SU-DHL-6 (cell line): ENCODE measurements at regions not wholly inside any gene's neighbourhood (a gene's known extent, or its start where the extent isn't known, plus 50 kb on each side); places are given as distances from the start of the nearest gene placed in this dataset.

ENCODE experiments used
- H2AFZ ChIP-seq: fragments of 200-600 bp; sonication (generic); 2 replicates; pipeline ENCODE4 v1.6.1; 2014; ENCODE audit warnings: low read depth, mild to moderate bottlenecking, moderate library complexity, mixed read lengths, antibody characterized with exemption, low read length; ENCODE audit not compliant: severe bottlenecking
- H3F3A ChIP-seq: fragments of 200-600 bp; shearing (Covaris generic); 2 replicates; pipeline ENCODE4 v1.6.0; 2016; ENCODE audit warnings: antibody characterized with exemption, mild to moderate bottlenecking; ENCODE audit not compliant: insufficient read depth
- H3K27ac ChIP-seq: fragments of 200-600 bp; sonication (generic); 2 replicates; pipeline ENCODE4 v1.5.1; 2016; ENCODE audit warnings: low read depth, mild to moderate bottlenecking, low read length, moderate library complexity, mixed read lengths
- H3K27me3 ChIP-seq: fragments of 200-600 bp; sonication (generic), shearing (Covaris generic); 2 replicates; pipeline ENCODE4 v1.6.0; 2014; ENCODE audit warnings: mild to moderate bottlenecking, low read length
- H3K36me3 ChIP-seq: fragments of 200-600 bp; sonication (generic); 2 replicates; pipeline ENCODE4 v1.6.1; 2014; ENCODE audit warnings: mild to moderate bottlenecking, low read length, mixed read lengths
- H3K4me2 ChIP-seq: fragments of 300-600, 200-600 bp; shearing (Covaris generic), sonication (generic); 2 replicates; pipeline ENCODE4 v1.6.0; 2014; ENCODE audit warnings: low read length, low read depth, mild to moderate bottlenecking; ENCODE audit not compliant: poor library complexity, severe bottlenecking
- H3K4me3 ChIP-seq: fragments of 200-600 bp; sonication (generic); 2 replicates; pipeline ENCODE4 v1.5.1; 2014; ENCODE audit warnings: antibody characterized with exemption, low read length, mild to moderate bottlenecking, mixed read lengths; ENCODE audit not compliant: insufficient read depth, poor library complexity, severe bottlenecking
- H3K79me2 ChIP-seq: fragments of 200-600 bp; sonication (generic); 2 replicates; pipeline ENCODE4 v1.6.1; 2014; ENCODE audit warnings: mild to moderate bottlenecking, low read length, moderate library complexity; ENCODE audit not compliant: insufficient read depth
- H3K9ac ChIP-seq: fragments of 200-600 bp; sonication (generic); 2 replicates; pipeline ENCODE4 v1.7.0; 2014; ENCODE audit warnings: mild to moderate bottlenecking, low read length
- H3K9me2 ChIP-seq: fragments of 200-600 bp; sonication (generic); replicated peaks from 2 replicates; pipeline ENCODE4 v1.6.1; 2014; ENCODE audit warnings: low read length; ENCODE audit not compliant: insufficient read depth
- H3K9me3 ChIP-seq: fragments of 200-600 bp; sonication (generic); 2 replicates; pipeline ENCODE4 v1.6.1; 2014; ENCODE audit warnings: low read length, mixed read lengths; ENCODE audit not compliant: insufficient read depth
- H4K20me1 ChIP-seq: fragments of 200-600 bp; sonication (generic); 2 replicates; pipeline ENCODE4 v1.6.1; 2014; ENCODE audit warnings: low read depth, mild to moderate bottlenecking, antibody characterized with exemption, low read length, moderate library complexity, mixed read lengths
- CTCF ChIP-seq: fragments of 200-600 bp; sonication (generic); IDR thresholded peaks from one replicate; pipeline ENCODE4 v1.5.1; 2017; ENCODE audit warnings: antibody characterized with exemption, mild to moderate bottlenecking, low read length, moderate library complexity; ENCODE audit not compliant: insufficient read depth, poor library complexity, severe bottlenecking
- EZH2phosphoT487 ChIP-seq: fragments of 200-600 bp; sonication (generic), shearing (Covaris generic); conservative IDR thresholded peaks from 2 replicates; pipeline ENCODE4 v1.6.1; 2018; ENCODE audit warnings: mild to moderate bottlenecking, antibody characterized with exemption, low read length, moderate library complexity, mixed read lengths

- Histone ChIP-seq H3K4me2 (no peak overlapping the region), H3K27me3 (no peaks in the 10 kb centered on the region), H3K4me3 (no peak overlapping the region), H3K79me2 (no peaks in the 10 kb centered on the region), H3K36me3 (no peaks in the 10 kb centered on the region), H3F3A (no peaks in the 10 kb centered on the region), H3K9me2 (no peaks in the 10 kb centered on the region), H3K27ac (no peak overlapping the region), H4K20me1 (no peaks in the 10 kb centered on the region), H3K9ac (no peak overlapping the region), H3K9me3 (no peaks in the 10 kb centered on the region), H2AFZ (no peak overlapping the region)
- TF ChIP-seq EZH2phosphoT487: no peak
- no peak for TF ChIP-seq CTCF
Measured at GRCh38 chr20:19104186-19104585, 108.3 kb upstream of the SLC24A3 start.

GRCh38 chr20:19108155-19108554 lies 104.3 kb upstream of the SLC24A3 start:
- no peak overlapping the region for H3K27ac ChIP-seq
- no peaks in the 10 kb centered on the region for H3K9me3 ChIP-seq
- no peak overlapping the region for H3K4me2 ChIP-seq
- no peak overlapping the region for H3K9ac ChIP-seq
- H3K9me2 ChIP-seq: no peaks in the 10 kb centered on the region
- TF ChIP-seq EZH2phosphoT487 (no peak), CTCF (no peak)
- no peaks in the 10 kb centered on the region for H3K36me3 ChIP-seq
- H3F3A ChIP-seq: no peaks in the 10 kb centered on the region
- no peaks in the 10 kb centered on the region for H4K20me1 ChIP-seq
- no peaks in the 10 kb centered on the region for H3K79me2 ChIP-seq
- no peak overlapping the region for H2AFZ ChIP-seq
- no peaks in the 10 kb centered on the region for H3K27me3 ChIP-seq
- H3K4me3 ChIP-seq: no peak overlapping the region

GRCh38 chr20:19110285-19110684 lies 102.2 kb upstream of the SLC24A3 start:
- no peak overlapping the region for H3K9ac ChIP-seq
- H3K27me3 ChIP-seq: no peaks in the 10 kb centered on the region
- no peaks in the 10 kb centered on the region for H3K9me2 ChIP-seq
- H3K9me3 ChIP-seq: no peaks in the 10 kb centered on the region
- no peak overlapping the region for H3K4me3 ChIP-seq
- H3K79me2 ChIP-seq: no peaks in the 10 kb centered on the region
- no peaks in the 10 kb centered on the region for H4K20me1 ChIP-seq
- H3F3A ChIP-seq: no peaks in the 10 kb centered on the region
- H2AFZ ChIP-seq: no peak overlapping the region
- no peak overlapping the region for H3K27ac ChIP-seq
- H3K36me3 ChIP-seq: no peaks in the 10 kb centered on the region
- no peak overlapping the region for H3K4me2 ChIP-seq
- TF ChIP-seq CTCF (no peak), EZH2phosphoT487 (no peak)
